H9 (cell line): ENCODE measurements at regions not wholly inside any gene's neighbourhood (a gene's known extent, or its start where the extent isn't known, plus 50 kb on each side); places are given as distances from the start of the nearest gene placed in this dataset.

Experiments
- DNase-seq: peaks from one replicate; pipeline ENCODE4 v3.0.0-alpha.2; 2017
- H2AFZ ChIP-seq: one replicate; pipeline ENCODE4 v1.6.1; 2013; ENCODE audit warnings: mild to moderate bottlenecking, low read length, control low read depth, moderate library complexity
- H2AK5ac ChIP-seq: 2 replicates; pipeline ENCODE4 v1.6.1; 2013; ENCODE audit warnings: low read length, control low read depth, mixed read lengths; ENCODE audit not compliant: insufficient read length
- H2BK120ac ChIP-seq: one replicate; pipeline ENCODE4 v1.6.1; 2013; ENCODE audit warnings: low read depth, mild to moderate bottlenecking, low read length, control low read depth, inconsistent platforms; ENCODE audit not compliant: poor library complexity, severe bottlenecking
- H2BK12ac ChIP-seq: 2 replicates; pipeline ENCODE4 v1.6.1; 2013; ENCODE audit warnings: low read length, control low read depth, mixed read lengths, low read depth; ENCODE audit not compliant: insufficient read length
- H2BK15ac ChIP-seq: 2 replicates; pipeline ENCODE4 v1.6.1; 2013; ENCODE audit warnings: low read depth, low read length, control low read depth
- H2BK20ac ChIP-seq: one replicate; pipeline ENCODE4 v1.6.1; 2013; ENCODE audit warnings: low read depth, mild to moderate bottlenecking, low read length, control low read depth, inconsistent platforms; ENCODE audit not compliant: poor library complexity, severe bottlenecking
- H2BK5ac ChIP-seq: 2 replicates; pipeline ENCODE4 v1.6.1; 2013; ENCODE audit warnings: low read length, control low read depth, mixed read lengths; ENCODE audit not compliant: insufficient read length
- H3K14ac ChIP-seq: 2 replicates; pipeline ENCODE4 v1.6.1; 2013; ENCODE audit warnings: low read length, control low read depth; ENCODE audit not compliant: insufficient read depth
- H3K18ac ChIP-seq: 2 replicates; pipeline ENCODE4 v1.6.1; 2013; ENCODE audit warnings: low read depth, mild to moderate bottlenecking, mixed read lengths, low read length, control low read depth; ENCODE audit not compliant: insufficient read length
- H3K23ac ChIP-seq: 2 replicates; pipeline ENCODE4 v1.6.1; 2013; ENCODE audit warnings: low read length, control low read depth, mixed read lengths, low read depth; ENCODE audit not compliant: insufficient read length
- H3K23me2 ChIP-seq: 2 replicates; pipeline ENCODE4 v1.6.1; 2013; ENCODE audit warnings: low read depth, mild to moderate bottlenecking, mixed read lengths, low read length, control low read depth; ENCODE audit not compliant: insufficient read length, poor library complexity, severe bottlenecking
- H3K27ac ChIP-seq: 2 replicates; pipeline ENCODE4 v1.5.1; 2013; ENCODE audit warnings: low read length, control low read depth, mixed read lengths, low read depth; ENCODE audit not compliant: insufficient read length
- H3K27me3 ChIP-seq: 2 replicates; pipeline ENCODE4 v1.6.1; 2013; ENCODE audit warnings: low read length, control low read depth, inconsistent platforms; ENCODE audit not compliant: insufficient read depth
- H3K4ac ChIP-seq: 2 replicates; pipeline ENCODE4 v1.6.1; 2013; ENCODE audit warnings: low read depth, mild to moderate bottlenecking, control low read depth, inconsistent platforms, low read length, moderate library complexity
- H3K4me1 ChIP-seq: 2 replicates; pipeline ENCODE4 v1.6.1; 2013; ENCODE audit warnings: low read length, control low read depth, inconsistent platforms; ENCODE audit not compliant: insufficient read depth
- H3K4me2 ChIP-seq: 2 replicates; pipeline ENCODE4 v1.6.1; 2013; ENCODE audit warnings: low read length, control low read depth, mixed read lengths; ENCODE audit not compliant: insufficient read length, insufficient read depth
- H3K56ac ChIP-seq: 2 replicates; pipeline ENCODE4 v1.6.1; 2013; ENCODE audit warnings: low read depth, mild to moderate bottlenecking, mixed read lengths, low read length, control low read depth; ENCODE audit not compliant: insufficient read length
- H3K79me1 ChIP-seq: 2 replicates; pipeline ENCODE4 v1.6.1; 2013; ENCODE audit warnings: low read depth, mild to moderate bottlenecking, moderate library complexity, low read length, control low read depth, inconsistent platforms; ENCODE audit not compliant: insufficient read depth, poor library complexity, severe bottlenecking
- H3K79me2 ChIP-seq: 2 replicates; pipeline ENCODE4 v1.6.1; 2013; ENCODE audit warnings: low read length, control low read depth, inconsistent platforms; ENCODE audit not compliant: insufficient read depth
- H3K9ac ChIP-seq: 2 replicates; pipeline ENCODE4 v1.6.1; 2013; ENCODE audit warnings: low read length, control low read depth, mixed read lengths; ENCODE audit not compliant: insufficient read length; ENCODE audit errors: extremely low read depth
- H3K9me3 ChIP-seq: one replicate; pipeline ENCODE4 v1.6.1; 2013; ENCODE audit warnings: low read depth, low read length, inconsistent platforms; ENCODE audit not compliant: control insufficient read depth
- H3T11ph ChIP-seq: one replicate; pipeline ENCODE4 v1.6.1; 2013; ENCODE audit warnings: mild to moderate bottlenecking, low read length, control low read depth, inconsistent platforms
- H4K20me1 ChIP-seq: one replicate; pipeline ENCODE4 v1.6.1; 2013; ENCODE audit not compliant: control insufficient read depth, insufficient read length, insufficient read depth
- H4K5ac ChIP-seq: 2 replicates; pipeline ENCODE4 v1.6.1; 2013; ENCODE audit warnings: low read depth, mild to moderate bottlenecking, mixed read lengths, low read length, control low read depth; ENCODE audit not compliant: insufficient read length
- H4K8ac ChIP-seq: replicated peaks from 2 replicates; pipeline ENCODE4 v1.6.1; 2013; ENCODE audit warnings: low read length, control low read depth, mixed read lengths, low read depth; ENCODE audit not compliant: insufficient read length
- H4K91ac ChIP-seq: 2 replicates; pipeline ENCODE4 v1.6.1; 2013; ENCODE audit warnings: low read depth, mild to moderate bottlenecking, moderate library complexity, mixed read lengths, low read length, control low read depth; ENCODE audit not compliant: insufficient read length
- H3K27ac Mint-ChIP-seq, 3 experiments: 2 replicates in 2 of 3; 3 replicates in 1 of 3; pipeline ENCODE4 v1.8.0; 2020 to 2021; ENCODE audit warnings: mixed read lengths in 3 of 3, mild to moderate bottlenecking in 1 of 3, moderate library complexity in 1 of 3
- H3K27me3 Mint-ChIP-seq: 2 replicates; pipeline ENCODE4 v1.8.0; 2021; ENCODE audit warnings: low read depth, mild to moderate bottlenecking, moderate library complexity, mixed read lengths
- H3K36me3 Mint-ChIP-seq, 3 experiments: 2 replicates in 2 of 3; 3 replicates in 1 of 3; pipeline ENCODE4 v1.8.0; 2020 to 2021; ENCODE audit warnings: low read depth in 3 of 3, mixed read lengths in 3 of 3; ENCODE audit not compliant: insufficient read depth in 1 of 3
- H3K4me1 Mint-ChIP-seq, 2 experiments: 2 replicates each; pipeline ENCODE4 v1.8.0; 2020; ENCODE audit warnings: mixed read lengths in 2 of 2
- H3K4me3 Mint-ChIP-seq, 2 experiments: 2 replicates in 1 of 2; 3 replicates in 1 of 2; pipeline ENCODE4 v1.8.0; 2020 to 2021; ENCODE audit warnings: mild to moderate bottlenecking in 2 of 2, mixed read lengths in 2 of 2, moderate library complexity in 1 of 2
- H3K9me3 Mint-ChIP-seq, 2 experiments: 2 replicates in 1 of 2; 3 replicates in 1 of 2; pipeline ENCODE4 v1.8.0; 2020; ENCODE audit warnings: mild to moderate bottlenecking in 2 of 2, mixed read lengths in 2 of 2, moderate library complexity in 1 of 2
- WGBS: extraction: QIAGEN DNeasy Blood & Tissue Kit; methylation state at CpG from one replicate; pipeline ENCODE4 v1.1.7; 2013; ENCODE audit warnings: missing lambda C conversion rate, low lambda C conversion rate, mixed read lengths; ENCODE audit not compliant: insufficient read length; ENCODE audit errors: extremely low coverage; 5-methylcytosine and 5-hydroxymethylcytosine counted together
- TF ChIP-seq, protein P1 (sequence below): fragments of 200-600 bp; sonication (generic); conservative IDR thresholded peaks from 3 replicates; pipeline ENCODE4 v1.8.0; 2021; ENCODE audit warnings: antibody characterized with exemption, mild to moderate bottlenecking

DNA sequence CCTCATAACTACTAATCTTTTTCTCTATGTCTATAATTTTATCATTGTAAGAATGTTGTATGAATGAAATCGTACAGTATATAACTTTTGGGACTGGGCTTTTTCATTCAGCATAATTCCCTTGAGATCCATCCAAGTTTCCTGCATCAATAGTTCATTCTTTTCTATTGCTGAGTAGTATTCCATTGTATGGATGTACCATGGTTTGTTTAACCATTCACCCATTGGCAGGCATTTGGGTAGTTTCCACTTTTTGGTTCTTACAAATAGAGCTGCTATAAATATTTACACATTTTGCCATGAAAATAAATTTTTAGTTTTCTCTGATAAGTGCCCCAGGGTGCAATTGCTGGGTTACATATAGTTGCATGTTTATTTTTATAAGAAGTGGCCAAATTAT lies 659.8 kb downstream of the RAPGEF2 start:
- peaks cover 0 to 5% (median 2%) of the 10 kb centered on the region in 3 experiments; a peak in 4 of 7 replicates for H3K36me3 Mint-ChIP-seq
- no peak overlapping the region for H2BK120ac ChIP-seq
- H3K27me3 ChIP-seq: no peaks in the 10 kb centered on the region
- H3K27ac Mint-ChIP-seq: no peak overlapping the region
- no peak overlapping the region for H2BK12ac ChIP-seq
- H2BK20ac ChIP-seq: no peak overlapping the region
- H3T11ph ChIP-seq: no peak overlapping the region
- H4K20me1 ChIP-seq: no peaks in the 10 kb centered on the region
- H3K14ac ChIP-seq: no peak overlapping the region
- no peaks in the 10 kb centered on the region for H3K4me1 ChIP-seq
- H3K23ac ChIP-seq: no peak overlapping the region
- H3K4ac ChIP-seq: no peak overlapping the region
- H3K18ac ChIP-seq: no peak overlapping the region
- H2AK5ac ChIP-seq: no peak overlapping the region
- no peak overlapping the region for H2AFZ ChIP-seq
- no peaks in the 10 kb centered on the region for H3K79me2 ChIP-seq
- no peaks in the 10 kb centered on the region for H3K79me1 ChIP-seq
- no peak overlapping the region for H2BK5ac ChIP-seq
- no peak overlapping the region for H3K4me2 ChIP-seq
- no peak overlapping the region for H3K56ac ChIP-seq
- H4K91ac ChIP-seq: no peak overlapping the region
- H3K9me3 Mint-ChIP-seq: peaks cover 3% of the 10 kb centered on the region in 2 experiments; a peak in 4 of 5 replicates
- no peak overlapping the region for H3K27ac ChIP-seq
- H2BK15ac ChIP-seq: no peak overlapping the region
- no peaks in the 10 kb centered on the region for H3K4me1 Mint-ChIP-seq
- no peaks in the 10 kb centered on the region for H3K23me2 ChIP-seq
- no peak overlapping the region for H4K5ac ChIP-seq
- no peaks in the 10 kb centered on the region for H3K9me3 ChIP-seq
- no peak for DNase-seq
- TF ChIP-seq, protein P1, sequence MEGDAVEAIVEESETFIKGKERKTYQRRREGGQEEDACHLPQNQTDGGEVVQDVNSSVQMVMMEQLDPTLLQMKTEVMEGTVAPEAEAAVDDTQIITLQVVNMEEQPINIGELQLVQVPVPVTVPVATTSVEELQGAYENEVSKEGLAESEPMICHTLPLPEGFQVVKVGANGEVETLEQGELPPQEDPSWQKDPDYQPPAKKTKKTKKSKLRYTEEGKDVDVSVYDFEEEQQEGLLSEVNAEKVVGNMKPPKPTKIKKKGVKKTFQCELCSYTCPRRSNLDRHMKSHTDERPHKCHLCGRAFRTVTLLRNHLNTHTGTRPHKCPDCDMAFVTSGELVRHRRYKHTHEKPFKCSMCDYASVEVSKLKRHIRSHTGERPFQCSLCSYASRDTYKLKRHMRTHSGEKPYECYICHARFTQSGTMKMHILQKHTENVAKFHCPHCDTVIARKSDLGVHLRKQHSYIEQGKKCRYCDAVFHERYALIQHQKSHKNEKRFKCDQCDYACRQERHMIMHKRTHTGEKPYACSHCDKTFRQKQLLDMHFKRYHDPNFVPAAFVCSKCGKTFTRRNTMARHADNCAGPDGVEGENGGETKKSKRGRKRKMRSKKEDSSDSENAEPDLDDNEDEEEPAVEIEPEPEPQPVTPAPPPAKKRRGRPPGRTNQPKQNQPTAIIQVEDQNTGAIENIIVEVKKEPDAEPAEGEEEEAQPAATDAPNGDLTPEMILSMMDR: no peak
- H3K4me3 Mint-ChIP-seq: no peak overlapping the region
- H4K8ac ChIP-seq: no peak overlapping the region
- no peaks in the 10 kb centered on the region for H3K27me3 Mint-ChIP-seq
- no peak overlapping the region for H3K9ac ChIP-seq
- WGBS: no CpG with 5 or more reads among the region's 1 CpG
